Heart left ventricle (tissue), 13 donors: ENCODE measurements at regions not wholly inside any gene's neighbourhood (a gene's known extent, or its start where the extent isn't known, plus 50 kb on each side); places are given as distances from the start of the nearest gene placed in this dataset.
"Not testable (repeated sequence)": the region's sequence is repeated elsewhere in the genome, so short reads cannot be mapped to it uniquely, and the experiment has no call there.

ENCODE experiments used
- POLR2A ChIP-seq, 2 donors: fragments of 450-650 bp; IDR thresholded peaks; one replicate each; pipeline ENCODE4 v1.6.1; 2017; ENCODE audit warnings: antibody characterized with exemption in 2 of 2, mild to moderate bottlenecking in 2 of 2, moderate library complexity in 2 of 2
- TF ChIP-seq, protein P1 (sequence below), 12 donors: fragments of 200-600 bp; sonication (generic) in 4 of 12; IDR thresholded peaks; one replicate each; pipeline versions ENCODE4 v1.5.0 to v1.8.0; 2018 to 2022; ENCODE audit warnings: antibody characterized with exemption in 12 of 12, mild to moderate bottlenecking in 5 of 12
- donor health status: ischemic (EF 13 %, LVEDD 7.1; RV severe dilation, severe dysfunction).
- donor health status: DM: no; HTN: yes; CAD: no.
- donor health status: DM: no; HTN: no; CAD: no.
- donor health status: ischemic (EF 25% LVEDD 6.9; RV normal size, moderate dysfunction).
- donor health status: ischemic (EF 25% LVEDD 5.7; RV mildly dilated, moderate dysfunction).
- donor health status: ischemic (EF 35%, LVEDD 5.7; RV mildly dilated, moderate dysfunction).
- donor health status: nonischemic (EF 11% LVEDD 7.7; RV severe dilation, severe dysfunction).
- donor health status: DM: yes; HTN: yes; CAD: no.
- donor health status: PGD.
- donor health status: ischemic (EF 29% LVEDD 5.4; RV normal size, mild dysfunction).
- donor health status: nonischemic (EF 23%, LVEDD 6.1; RV moderate dilation, normal function).

DNA sequence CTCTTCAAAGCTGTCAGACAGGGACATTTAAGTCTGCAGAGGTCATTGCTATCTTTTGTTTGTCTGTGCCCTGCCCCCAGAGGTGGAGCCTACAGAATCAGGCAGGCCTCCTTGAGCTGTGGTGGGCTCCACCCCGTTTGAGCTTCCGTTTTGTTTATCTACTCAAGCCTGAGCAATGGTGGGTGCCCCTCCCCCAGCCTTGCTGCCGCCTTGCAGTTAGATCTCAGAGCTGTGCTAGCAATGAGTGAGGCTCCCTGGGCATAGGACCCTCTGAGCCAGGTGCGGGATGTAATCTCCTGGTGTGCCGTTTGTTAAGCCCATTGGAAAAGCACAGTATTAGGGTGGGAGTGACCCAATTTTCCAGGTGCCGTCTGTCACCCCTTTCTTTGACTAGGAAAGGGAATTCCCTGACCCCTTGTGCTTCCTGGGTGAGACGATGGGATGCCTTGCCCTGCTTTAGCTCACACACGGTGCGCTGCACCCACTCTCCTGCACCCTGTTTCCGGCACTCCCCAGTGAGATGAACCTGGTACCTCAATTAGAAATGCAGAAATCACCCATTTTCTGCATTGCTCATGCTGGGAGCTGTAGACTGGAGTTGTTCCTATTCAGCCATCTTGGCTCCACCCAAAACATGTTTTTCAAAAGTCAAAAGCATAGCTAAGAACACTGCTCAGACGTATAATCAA, 244.7 kb downstream of the CENPC start:
- TF ChIP-seq, protein P1, sequence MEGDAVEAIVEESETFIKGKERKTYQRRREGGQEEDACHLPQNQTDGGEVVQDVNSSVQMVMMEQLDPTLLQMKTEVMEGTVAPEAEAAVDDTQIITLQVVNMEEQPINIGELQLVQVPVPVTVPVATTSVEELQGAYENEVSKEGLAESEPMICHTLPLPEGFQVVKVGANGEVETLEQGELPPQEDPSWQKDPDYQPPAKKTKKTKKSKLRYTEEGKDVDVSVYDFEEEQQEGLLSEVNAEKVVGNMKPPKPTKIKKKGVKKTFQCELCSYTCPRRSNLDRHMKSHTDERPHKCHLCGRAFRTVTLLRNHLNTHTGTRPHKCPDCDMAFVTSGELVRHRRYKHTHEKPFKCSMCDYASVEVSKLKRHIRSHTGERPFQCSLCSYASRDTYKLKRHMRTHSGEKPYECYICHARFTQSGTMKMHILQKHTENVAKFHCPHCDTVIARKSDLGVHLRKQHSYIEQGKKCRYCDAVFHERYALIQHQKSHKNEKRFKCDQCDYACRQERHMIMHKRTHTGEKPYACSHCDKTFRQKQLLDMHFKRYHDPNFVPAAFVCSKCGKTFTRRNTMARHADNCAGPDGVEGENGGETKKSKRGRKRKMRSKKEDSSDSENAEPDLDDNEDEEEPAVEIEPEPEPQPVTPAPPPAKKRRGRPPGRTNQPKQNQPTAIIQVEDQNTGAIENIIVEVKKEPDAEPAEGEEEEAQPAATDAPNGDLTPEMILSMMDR (IDR thresholded peaks at IDR 0.05) = not testable (repeated sequence)
- TF ChIP-seq POLR2A (IDR thresholded peaks at IDR 0.05) = not testable (repeated sequence)
